ENCODE measurements at regions not wholly inside any gene's neighbourhood (a gene's known extent, or its start where the extent isn't known, plus 50 kb on each side); places are given as distances from the start of the nearest gene placed in this dataset.

GRCh38 chr4:106627051-106627450 lies 258.5 kb upstream of the GIMD1 start:
- Histone ChIP-seq H3K79me2 (ENCODE audit: control insufficient read depth, insufficient read depth, low read length) (no peaks in the 10 kb centered on the region), H3K4me3 (ENCODE audit: low read length) (no peak overlapping the region), H2AK5ac (ENCODE audit: low read length) (no peak overlapping the region), H3K9ac (ENCODE audit: low read length) (no peak overlapping the region), H3K4ac (ENCODE audit: low read depth, low read length) (no peak overlapping the region), H2BK15ac (replicated peaks; ENCODE audit: low read depth) (no peak overlapping the region), H3K23ac (ENCODE audit: low read length) (no peak overlapping the region), H3K4me1 (ENCODE audit: control insufficient read depth, low read depth, low read length) (no peaks in the 10 kb centered on the region), H4K5ac (ENCODE audit: low read length) (no peak overlapping the region), H3K18ac (ENCODE audit: low read length) (no peak overlapping the region), H2BK120ac (ENCODE audit: low read depth, low read length) (no peak overlapping the region), H2BK5ac (ENCODE audit: low read length) (no peak overlapping the region), H3K4me2 (ENCODE audit: low read length) (no peak overlapping the region), H3K27ac (ENCODE audit: low read depth, low read length) (no peak overlapping the region), H4K8ac (ENCODE audit: low read depth, low read length) (no peak overlapping the region), H3K36me3 (ENCODE audit: control insufficient read depth, insufficient read depth, low read length) (no peaks in the 10 kb centered on the region), H3K27me3 (ENCODE audit: insufficient read depth, low read length, poor library complexity) (no peaks in the 10 kb centered on the region), H3K79me1 (ENCODE audit: low read length) (no peaks in the 10 kb centered on the region), H3K56ac (ENCODE audit: low read length) (no peak overlapping the region)
- DNase-seq: no peak
- WGBS (ENCODE audit: extremely low coverage, insufficient coverage, low lambda C conversion rate): no CpG with 5 or more reads among the region's 3 CpGs

DNA sequence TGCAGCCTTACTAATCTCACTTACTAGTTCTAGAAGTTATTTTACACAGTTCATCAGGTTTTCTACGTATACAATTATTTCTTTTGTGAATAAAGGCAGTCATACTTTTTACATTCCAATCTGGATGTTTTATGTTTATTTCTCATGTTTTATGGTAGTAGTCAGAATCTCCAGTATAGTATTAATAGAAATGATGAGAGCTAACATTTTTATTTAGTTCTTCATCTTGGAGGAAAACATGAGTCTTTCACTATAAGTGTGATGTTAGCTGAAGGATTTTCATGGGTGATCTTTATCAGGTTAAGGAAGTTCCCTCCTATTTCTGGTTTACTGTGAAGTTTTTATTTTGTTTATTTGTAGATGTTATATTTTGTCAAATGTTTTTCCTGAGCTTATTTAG lies 256.1 kb upstream of the GIMD1 start:
- Histone ChIP-seq H3K4ac (ENCODE audit: low read depth, low read length) (no peak overlapping the region), H3K79me1 (ENCODE audit: low read length) (no peaks in the 10 kb centered on the region), H3K9ac (ENCODE audit: low read length) (no peak overlapping the region), H3K27me3 (ENCODE audit: insufficient read depth, low read length, poor library complexity) (no peaks in the 10 kb centered on the region), H2AK5ac (ENCODE audit: low read length) (no peak overlapping the region), H3K4me2 (ENCODE audit: low read length) (no peak overlapping the region), H3K56ac (ENCODE audit: low read length) (no peak overlapping the region), H3K79me2 (ENCODE audit: control insufficient read depth, insufficient read depth, low read length) (no peaks in the 10 kb centered on the region), H3K18ac (ENCODE audit: low read length) (no peak overlapping the region), H3K23ac (ENCODE audit: low read length) (no peak overlapping the region), H3K27ac (ENCODE audit: low read depth, low read length) (no peak overlapping the region), H2BK5ac (ENCODE audit: low read length) (no peak overlapping the region), H3K4me1 (ENCODE audit: control insufficient read depth, low read depth, low read length) (no peaks in the 10 kb centered on the region), H2BK120ac (ENCODE audit: low read depth, low read length) (no peak overlapping the region), H4K5ac (ENCODE audit: low read length) (no peak overlapping the region), H4K8ac (ENCODE audit: low read depth, low read length) (no peak overlapping the region), H3K36me3 (ENCODE audit: control insufficient read depth, insufficient read depth, low read length) (no peaks in the 10 kb centered on the region), H2BK15ac (replicated peaks; ENCODE audit: low read depth) (no peak overlapping the region), H3K4me3 (ENCODE audit: low read length) (no peak overlapping the region)
- WGBS (ENCODE audit: extremely low coverage, insufficient coverage, low lambda C conversion rate): no CpG with 5 or more reads among the region's 1 CpG
- no peak for DNase-seq

- Histone ChIP-seq H2BK15ac (replicated peaks; ENCODE audit: low read depth) (no peak overlapping the region), H4K5ac (ENCODE audit: low read length) (no peak overlapping the region), H3K4me1 (ENCODE audit: control insufficient read depth, low read depth, low read length) (no peaks in the 10 kb centered on the region), H3K56ac (ENCODE audit: low read length) (no peak overlapping the region), H3K23ac (ENCODE audit: low read length) (no peak overlapping the region), H3K79me2 (ENCODE audit: control insufficient read depth, insufficient read depth, low read length) (no peaks in the 10 kb centered on the region), H2BK120ac (ENCODE audit: low read depth, low read length) (no peak overlapping the region), H3K4ac (ENCODE audit: low read depth, low read length) (no peak overlapping the region), H3K4me3 (ENCODE audit: low read length) (no peak overlapping the region), H3K27me3 (ENCODE audit: insufficient read depth, low read length, poor library complexity) (no peaks in the 10 kb centered on the region), H3K4me2 (ENCODE audit: low read length) (no peak overlapping the region), H3K36me3 (ENCODE audit: control insufficient read depth, insufficient read depth, low read length) (no peaks in the 10 kb centered on the region), H2BK5ac (ENCODE audit: low read length) (no peak overlapping the region), H3K18ac (ENCODE audit: low read length) (no peak overlapping the region), H3K79me1 (ENCODE audit: low read length) (no peaks in the 10 kb centered on the region), H3K27ac (ENCODE audit: low read depth, low read length) (no peak overlapping the region), H2AK5ac (ENCODE audit: low read length) (no peak overlapping the region), H4K8ac (ENCODE audit: low read depth, low read length) (no peak overlapping the region), H3K9ac (ENCODE audit: low read length) (no peak overlapping the region)
- no CpG with 5 or more reads among the region's 3 CpGs for WGBS (ENCODE audit: extremely low coverage, insufficient coverage, low lambda C conversion rate)
- peak; percentile 59 for DNase-seq
These were observed 250.4 kb upstream of the GIMD1 start for GRCh38 chr4:106618956-106619355.

GRCh38 chr4:106615961-106616360 lies 247.4 kb upstream of the GIMD1 start:
- no peaks in the 10 kb centered on the region for H3K79me1 ChIP-seq (ENCODE audit: low read length)
- WGBS (ENCODE audit: extremely low coverage, insufficient coverage, low lambda C conversion rate): no CpG with 5 or more reads among the region's 2 CpGs
- H3K4me3 ChIP-seq (ENCODE audit: low read length): no peak overlapping the region
- H3K56ac ChIP-seq (ENCODE audit: low read length): no peak overlapping the region
- H3K27ac ChIP-seq (ENCODE audit: low read depth, low read length): no peak overlapping the region
- no peaks in the 10 kb centered on the region for H3K79me2 ChIP-seq (ENCODE audit: control insufficient read depth, insufficient read depth, low read length)
- no peak overlapping the region for H3K9ac ChIP-seq (ENCODE audit: low read length)
- no peaks in the 10 kb centered on the region for H3K4me1 ChIP-seq (ENCODE audit: control insufficient read depth, low read depth, low read length)
- no peaks in the 10 kb centered on the region for H3K27me3 ChIP-seq (ENCODE audit: insufficient read depth, low read length, poor library complexity)
- H3K23ac ChIP-seq (ENCODE audit: low read length): no peak overlapping the region
- no peaks in the 10 kb centered on the region for H3K36me3 ChIP-seq (ENCODE audit: control insufficient read depth, insufficient read depth, low read length)
- no peak overlapping the region for H3K4me2 ChIP-seq (ENCODE audit: low read length)
- DNase-seq: no peak
- no peak overlapping the region for H2BK120ac ChIP-seq (ENCODE audit: low read depth, low read length)
- H4K8ac ChIP-seq (ENCODE audit: low read depth, low read length): no peak overlapping the region
- no peak overlapping the region for H2BK5ac ChIP-seq (ENCODE audit: low read length)
- no peak overlapping the region for H2BK15ac ChIP-seq (replicated peaks; ENCODE audit: low read depth)
- no peak overlapping the region for H4K5ac ChIP-seq (ENCODE audit: low read length)
- H3K4ac ChIP-seq (ENCODE audit: low read depth, low read length): no peak overlapping the region
- H2AK5ac ChIP-seq (ENCODE audit: low read length): no peak overlapping the region
- H3K18ac ChIP-seq (ENCODE audit: low read length): no peak overlapping the region

GRCh38 chr4:106615410-106615945 lies 246.9 kb upstream of the GIMD1 start:
- H3K9ac ChIP-seq (ENCODE audit: low read length): no peak overlapping the region
- H2BK15ac ChIP-seq (replicated peaks; ENCODE audit: low read depth): no peak overlapping the region
- H3K56ac ChIP-seq (ENCODE audit: low read length): no peak overlapping the region
- H2BK120ac ChIP-seq (ENCODE audit: low read depth, low read length): no peak overlapping the region
- H3K27ac ChIP-seq (ENCODE audit: low read depth, low read length): no peak overlapping the region
- H2AK5ac ChIP-seq (ENCODE audit: low read length): no peak overlapping the region
- no peak overlapping the region for H3K4me2 ChIP-seq (ENCODE audit: low read length)
- H3K18ac ChIP-seq (ENCODE audit: low read length): no peak overlapping the region
- no peaks in the 10 kb centered on the region for H3K36me3 ChIP-seq (ENCODE audit: control insufficient read depth, insufficient read depth, low read length)
- H3K79me2 ChIP-seq (ENCODE audit: control insufficient read depth, insufficient read depth, low read length): no peaks in the 10 kb centered on the region
- H3K23ac ChIP-seq (ENCODE audit: low read length): no peak overlapping the region
- H4K8ac ChIP-seq (ENCODE audit: low read depth, low read length): no peak overlapping the region
- no peak overlapping the region for H3K4ac ChIP-seq (ENCODE audit: low read depth, low read length)
- H3K79me1 ChIP-seq (ENCODE audit: low read length): no peaks in the 10 kb centered on the region
- no peaks in the 10 kb centered on the region for H3K27me3 ChIP-seq (ENCODE audit: insufficient read depth, low read length, poor library complexity)
- H4K5ac ChIP-seq (ENCODE audit: low read length): no peak overlapping the region
- H3K4me1 ChIP-seq (ENCODE audit: control insufficient read depth, low read depth, low read length): no peaks in the 10 kb centered on the region
- no peak for DNase-seq
- no peak overlapping the region for H3K4me3 ChIP-seq (ENCODE audit: low read length)
- H2BK5ac ChIP-seq (ENCODE audit: low read length): no peak overlapping the region
- no CpG with 5 or more reads among the region's 4 CpGs for WGBS (ENCODE audit: extremely low coverage, insufficient coverage, low lambda C conversion rate)

- no peak overlapping the region for H3K4ac ChIP-seq (ENCODE audit: low read depth, low read length)
- H4K5ac ChIP-seq (ENCODE audit: low read length): no peak overlapping the region
- no peak overlapping the region for H3K23ac ChIP-seq (ENCODE audit: low read length)
- H3K79me2 ChIP-seq (ENCODE audit: control insufficient read depth, insufficient read depth, low read length): no peaks in the 10 kb centered on the region
- no peak overlapping the region for H4K8ac ChIP-seq (ENCODE audit: low read depth, low read length)
- WGBS (ENCODE audit: extremely low coverage, insufficient coverage, low lambda C conversion rate): no CpG with 5 or more reads among the region's 4 CpGs
- no peaks in the 10 kb centered on the region for H3K27me3 ChIP-seq (ENCODE audit: insufficient read depth, low read length, poor library complexity)
- H3K36me3 ChIP-seq (ENCODE audit: control insufficient read depth, insufficient read depth, low read length): no peaks in the 10 kb centered on the region
- no peak overlapping the region for H2AK5ac ChIP-seq (ENCODE audit: low read length)
- H2BK15ac ChIP-seq (replicated peaks; ENCODE audit: low read depth): no peak overlapping the region
- no peak overlapping the region for H3K56ac ChIP-seq (ENCODE audit: low read length)
- H3K4me2 ChIP-seq (ENCODE audit: low read length): no peak overlapping the region
- DNase-seq: no peak
- no peak overlapping the region for H3K27ac ChIP-seq (ENCODE audit: low read depth, low read length)
- no peak overlapping the region for H2BK5ac ChIP-seq (ENCODE audit: low read length)
- H3K4me1 ChIP-seq (ENCODE audit: control insufficient read depth, low read depth, low read length): no peaks in the 10 kb centered on the region
- no peak overlapping the region for H3K18ac ChIP-seq (ENCODE audit: low read length)
- H2BK120ac ChIP-seq (ENCODE audit: low read depth, low read length): no peak overlapping the region
- H3K79me1 ChIP-seq (ENCODE audit: low read length): no peaks in the 10 kb centered on the region
- no peak overlapping the region for H3K4me3 ChIP-seq (ENCODE audit: low read length)
- H3K9ac ChIP-seq (ENCODE audit: low read length): no peak overlapping the region
These were observed 245.9 kb upstream of the GIMD1 start for GRCh38 chr4:106614441-106614840.

Data from mesendoderm (in vitro differentiated cells).